HepG2 (cell line): ENCODE measurements at regions not wholly inside any gene's neighbourhood (a gene's known extent, or its start where the extent isn't known, plus 50 kb on each side); places are given as distances from the start of the nearest gene placed in this dataset.

ENCODE experiments used
- ATAC-seq: fragments of 200-7000 bp; cut with Tn5 transposase; 3 replicates; pipeline ENCODE4 v1.9.1; 2020; ENCODE audit warnings: mild to moderate bottlenecking, moderate library complexity
- BruUV-seq: library from RNA; stranded (reverse); fragments of 400-500 nt; replicated peaks from 2 replicates; lab custom pipeline; 2021; lab: Mats Ljungman, UMichigan
- CTCF ChIA-PET: fragments of 300-600 bp; formaldehyde crosslinking; extraction: SDS; loops from one replicate; lab custom pipeline; 2021; ENCODE audit warnings: low total read pairs, inconsistent platforms, low intra/inter-chr PET ratio; lab: Yijun Ruan, JAX
- POLR2A ChIA-PET: fragments of 350-600 bp; sonication (Branson Sonifier 250); formaldehyde crosslinking; loops from one replicate; lab custom pipeline; 2020; ENCODE audit warnings: antibody characterized with exemption, inconsistent platforms; lab: Yijun Ruan, JAX
- DNase-seq: peaks from one replicate; pipeline ENCODE4 v3.0.0-alpha.2; 2015; ENCODE audit warnings: low spot score
- FAIRE-seq: peaks from 3 replicates; lab custom pipeline; 2011; peaks lifted over from hg19 to GRCh38; lab: Jason Lieb, UNC
- H2AFZ ChIP-seq: one replicate; pipeline ENCODE4 v1.6.1; 2011; ENCODE audit warnings: low read length, inconsistent platforms
- H3K27ac ChIP-seq: fragments of 300-600 bp; 3 replicates; pipeline ENCODE4 v1.8.0; 2011; ENCODE audit warnings: mixed run types, mild to moderate bottlenecking, mixed read lengths, low read length, inconsistent platforms; ENCODE audit not compliant: insufficient read depth; ENCODE audit errors: extremely low read length
- H3K27me3 ChIP-seq, 2 experiments: fragments of 200-600 bp in 1 of 2; 2 replicates in 1 of 2; 3 replicates in 1 of 2; pipeline versions ENCODE4 v1.6.0 to v1.8.0; 2011; ENCODE audit warnings: low read length in 2 of 2, mild to moderate bottlenecking in 2 of 2, moderate library complexity in 2 of 2, inconsistent platforms in 1 of 2; ENCODE audit not compliant: insufficient read depth in 2 of 2, control insufficient read depth in 1 of 2
- H3K36me3 ChIP-seq, 2 experiments: fragments of 200-600 bp in 1 of 2; replicated peaks in 1 of 2; 2 replicates in 1 of 2; 3 replicates in 1 of 2; pipeline versions ENCODE4 v1.5.1 to v1.8.0; 2011; ENCODE audit warnings: low read length in 2 of 2, inconsistent platforms in 1 of 2; ENCODE audit not compliant: insufficient read depth in 2 of 2, control insufficient read depth in 1 of 2
- H3K4me1 ChIP-seq: 2 replicates; pipeline ENCODE4 v1.5.1; 2012; ENCODE audit warnings: low read length, inconsistent platforms; ENCODE audit not compliant: insufficient read depth
- H3K4me2 ChIP-seq: 2 replicates; pipeline ENCODE4 v1.6.0; 2011; ENCODE audit warnings: low read depth, low read length, inconsistent platforms
- H3K4me3 ChIP-seq, 3 experiments: fragments of 200-600 bp in 1 of 3; sonication (generic), shearing (Covaris generic) in 1 of 3; replicated peaks in 1 of 3; 2 replicates each; pipeline ENCODE4 v1.5.1; 2011 to 2016; ENCODE audit warnings: low read length in 3 of 3, inconsistent platforms in 2 of 3, low read depth in 2 of 3, mild to moderate bottlenecking in 2 of 3, control low read depth in 1 of 3, mixed read lengths in 1 of 3; ENCODE audit not compliant: insufficient read depth in 1 of 3
- H3K79me2 ChIP-seq: one replicate; pipeline ENCODE4 v1.6.1; 2011; ENCODE audit warnings: low read length, inconsistent platforms; ENCODE audit not compliant: insufficient read depth
- H3K9ac ChIP-seq: 2 replicates; pipeline ENCODE4 v1.6.0; 2011; ENCODE audit warnings: mild to moderate bottlenecking, low read depth, low read length, inconsistent platforms; ENCODE audit not compliant: insufficient read depth
- H3K9me3 ChIP-seq: 2 replicates; pipeline ENCODE4 v1.5.1; 2012; ENCODE audit warnings: mild to moderate bottlenecking, low read length
- H4K20me1 ChIP-seq: 2 replicates; pipeline ENCODE4 v1.6.0; 2011; ENCODE audit warnings: inconsistent platforms, mild to moderate bottlenecking, low read length, moderate library complexity; ENCODE audit not compliant: insufficient read depth
- AHR ChIP-seq: IDR thresholded peaks from 2 replicates; pipeline ENCODE4 v1.6.1; 2018; ENCODE audit warnings: missing genetic modification reagents, missing compliant biosample characterization
- ATF7 ChIP-seq, 2 experiments: fragments of 450-650 bp in 1 of 2; sonication (generic) in 1 of 2; formaldehyde crosslinking in 1 of 2; IDR thresholded peaks; 2 replicates each; pipeline versions ENCODE4 v1.4.0 to v1.6.1; 2016 to 2020; ENCODE audit warnings: antibody characterized with exemption in 1 of 2, mild to moderate bottlenecking in 1 of 2, missing genetic modification reagents in 1 of 2
- CREB1 ChIP-seq, 2 experiments: fragments of 450-650 bp in 1 of 2; IDR thresholded peaks; 2 replicates each; pipeline ENCODE4 v1.6.1; 2016 to 2017; ENCODE audit warnings: control low read depth in 1 of 2, mild to moderate bottlenecking in 1 of 2, missing compliant biosample characterization in 1 of 2, missing genetic modification characterization in 1 of 2
- ZFP36L2 ChIP-seq: sonication (generic); formaldehyde crosslinking; IDR thresholded peaks from 2 replicates; pipeline ENCODE4 v1.4.0; 2020; ENCODE audit warnings: missing genetic modification reagents
- ZNF207 ChIP-seq: fragments of 450-650 bp; IDR thresholded peaks from 2 replicates; pipeline ENCODE4 v1.6.1; 2016; ENCODE audit warnings: antibody characterized with exemption, borderline replicate concordance
- ZNF253 ChIP-seq: sonication (generic); formaldehyde crosslinking; IDR thresholded peaks from 2 replicates; pipeline ENCODE4 v1.8.0; 2022; ENCODE audit warnings: mild to moderate bottlenecking, missing genetic modification reagents, borderline replicate concordance
- ZNF317 ChIP-seq: sonication (generic); formaldehyde crosslinking; IDR thresholded peaks from 2 replicates; pipeline ENCODE4 v1.5.0; 2020; ENCODE audit warnings: mild to moderate bottlenecking, missing genetic modification reagents
- WGBS: methylation state at CpG from one replicate; pipeline ENCODE4 v1.1.6; 2017; ENCODE audit warnings: low lambda C conversion rate; 5-methylcytosine and 5-hydroxymethylcytosine counted together
- in situ Hi-C: cut with HindIII; loops from 2 replicates; pipeline ENCODE4 v1.10.0; 2017; ENCODE audit warnings: low pct_unique_long_range_greater_than_20kb; ENCODE audit not compliant: extremely low pct_ligation_motif_present
- intact Hi-C: fragments of 100-400 bp; cut with micrococcal nuclease; formaldehyde crosslinking; loops from one replicate; pipeline ENCODE4 v1.10.0; 2022; ENCODE audit not compliant: unreplicated experiment
- TF ChIP-seq, protein P1 (sequence below): IDR thresholded peaks from 2 replicates; pipeline ENCODE4 v1.6.1; 2012; ENCODE audit warnings: inconsistent platforms

DNA sequence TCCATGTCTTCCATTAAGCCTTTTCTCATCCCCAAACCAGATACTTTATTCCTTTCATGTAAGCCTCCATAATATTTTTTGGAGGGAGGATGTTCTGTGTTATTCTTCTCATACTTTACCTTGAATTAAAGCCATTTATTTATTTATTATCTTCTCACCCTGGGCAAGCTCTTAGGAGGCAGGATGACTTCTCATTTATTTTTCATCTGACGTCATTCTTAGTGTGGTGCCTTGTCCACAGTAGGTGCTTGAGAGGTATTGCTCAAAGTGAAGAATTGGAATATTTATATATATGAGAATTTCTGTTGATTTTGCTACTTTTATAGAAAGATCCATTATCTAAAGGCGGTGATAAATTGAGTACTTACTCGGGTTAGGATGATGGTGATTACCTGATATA lies 458.3 kb upstream of the ACTBL2 start:
- TF ChIP-seq ZNF207 (no peak), ZNF317 (no peak), CREB1 (IDR thresholded peaks at IDR 0.05) (peak; percentile 67), CREB1 (CRISPR knock-in tag; IDR thresholded peaks at IDR 0.05) (no peak), ATF7 (IDR thresholded peaks at IDR 0.05) (peak; percentile 81), ATF7 (CRISPR knock-in tag; IDR thresholded peaks at IDR 0.05) (no peak)
- TF ChIP-seq, protein P1, sequence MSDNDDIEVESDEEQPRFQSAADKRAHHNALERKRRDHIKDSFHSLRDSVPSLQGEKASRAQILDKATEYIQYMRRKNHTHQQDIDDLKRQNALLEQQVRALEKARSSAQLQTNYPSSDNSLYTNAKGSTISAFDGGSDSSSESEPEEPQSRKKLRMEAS: no peak
- Histone ChIP-seq H3K9me3 (no peaks in the 10 kb centered on the region), H3K36me3 (no peaks in the 10 kb centered on the region), H3K4me3 (no peak overlapping the region), H3K9ac (no peak overlapping the region), H3K27me3 (no peaks in the 10 kb centered on the region; a peak in 2 of 5 replicates), H3K4me2 (no peak overlapping the region), H3K27ac (no peak overlapping the region), H4K20me1 (no peaks in the 10 kb centered on the region), H2AFZ (no peak overlapping the region), H3K4me1 (no peaks in the 10 kb centered on the region), H3K79me2 (no peaks in the 10 kb centered on the region)
- intact Hi-C loops (no loop called here), in situ Hi-C loops (no loop called here)
- ChIA-PET POLR2A (no interaction called here), CTCF (no interaction called here)
- DNase-seq (no peak), ATAC-seq (no peak), FAIRE-seq (no peak)
- WGBS: 15% methylated on average over 3 of the region's 3 CpGs
- BruUV-seq: no TSS peak

DNA sequence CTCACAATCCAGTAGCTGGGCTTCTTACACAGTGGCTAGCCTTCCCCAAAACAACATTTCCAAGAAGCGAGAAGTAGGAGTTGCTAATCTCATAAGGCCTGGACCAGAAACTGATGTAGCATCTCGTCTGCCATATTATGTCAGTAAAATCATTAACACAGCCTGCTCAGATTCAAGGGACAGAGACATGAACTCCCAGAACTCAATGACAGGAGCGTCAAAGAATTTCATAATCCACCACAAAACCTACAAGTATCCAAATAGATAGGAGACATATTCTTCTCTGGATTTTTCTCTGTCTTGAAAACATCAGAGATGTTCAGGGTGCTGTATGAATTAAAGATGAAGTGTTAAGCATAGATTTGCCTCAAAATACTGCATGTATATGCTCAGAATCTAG lies 457.6 kb upstream of the ACTBL2 start:
- DNase-seq (no peak), ATAC-seq (no peak), FAIRE-seq (no peak)
- Histone ChIP-seq H3K9ac (no peak overlapping the region), H3K79me2 (no peaks in the 10 kb centered on the region), H3K9me3 (no peaks in the 10 kb centered on the region), H3K4me2 (no peak overlapping the region), H3K36me3 (no peaks in the 10 kb centered on the region), H2AFZ (no peak overlapping the region), H4K20me1 (no peaks in the 10 kb centered on the region), H3K4me3 (no peak overlapping the region), H3K27me3 (no peaks in the 10 kb centered on the region; a peak in 2 of 5 replicates), H3K4me1 (no peaks in the 10 kb centered on the region), H3K27ac (no peak overlapping the region)
- ChIA-PET POLR2A (no interaction called here), CTCF (no interaction called here)
- TF ChIP-seq ZFP36L2 (CRISPR knock-in tag): no peak
- TF ChIP-seq AHR: no peak
- TF ChIP-seq ZNF253: no peak
- 4% methylated on average over 3 of the region's 3 CpGs for WGBS
- no TSS peak for BruUV-seq
- intact Hi-C loops (no loop called here), in situ Hi-C loops (no loop called here)
